Effector memory CD8-positive, alpha-beta T cell (primary cell): ENCODE measurements at regions not wholly inside any gene's neighbourhood (a gene's known extent, or its start where the extent isn't known, plus 50 kb on each side); places are given as distances from the start of the nearest gene placed in this dataset.
A peak's percentile ranks its signal among the peaks of the same experiment; 100 is the strongest.

Experiments
- ATAC-seq: fragments of 150-1000 bp; cut with Tn5 transposase; replicated peaks from 2 replicates; pipeline ENCODE4 v1.10.0; 2021; ENCODE audit warnings: mild to moderate bottlenecking, moderate library complexity
- DNase-seq, 3 experiments: peaks; one replicate each; pipeline ENCODE4 v3.0.0; 2021
- H3K27ac Mint-ChIP-seq, 2 donors: one replicate each; pipeline ENCODE4 v1.8.0; 2022; ENCODE audit warnings: mild to moderate bottlenecking in 2 of 2, mixed read lengths in 2 of 2, moderate library complexity in 2 of 2
- H3K27me3 Mint-ChIP-seq, 2 donors: one replicate each; pipeline ENCODE4 v1.8.0; 2022; ENCODE audit warnings: mixed read lengths in 2 of 2
- H3K36me3 Mint-ChIP-seq: one replicate; pipeline ENCODE4 v1.8.0; 2022; ENCODE audit warnings: mild to moderate bottlenecking, moderate library complexity, mixed read lengths; ENCODE audit not compliant: insufficient read depth
- H3K4me1 Mint-ChIP-seq, 2 donors: one replicate each; pipeline ENCODE4 v1.8.0; 2022; ENCODE audit warnings: low read depth in 2 of 2, mixed read lengths in 2 of 2
- H3K4me3 Mint-ChIP-seq, 2 donors: one replicate each; pipeline ENCODE4 v1.8.0; 2022; ENCODE audit warnings: mild to moderate bottlenecking in 2 of 2, mixed read lengths in 2 of 2, moderate library complexity in 2 of 2
- H3K9me3 Mint-ChIP-seq, 2 donors: one replicate each; pipeline ENCODE4 v1.8.0; 2022; ENCODE audit warnings: mixed read lengths in 2 of 2

DNA sequence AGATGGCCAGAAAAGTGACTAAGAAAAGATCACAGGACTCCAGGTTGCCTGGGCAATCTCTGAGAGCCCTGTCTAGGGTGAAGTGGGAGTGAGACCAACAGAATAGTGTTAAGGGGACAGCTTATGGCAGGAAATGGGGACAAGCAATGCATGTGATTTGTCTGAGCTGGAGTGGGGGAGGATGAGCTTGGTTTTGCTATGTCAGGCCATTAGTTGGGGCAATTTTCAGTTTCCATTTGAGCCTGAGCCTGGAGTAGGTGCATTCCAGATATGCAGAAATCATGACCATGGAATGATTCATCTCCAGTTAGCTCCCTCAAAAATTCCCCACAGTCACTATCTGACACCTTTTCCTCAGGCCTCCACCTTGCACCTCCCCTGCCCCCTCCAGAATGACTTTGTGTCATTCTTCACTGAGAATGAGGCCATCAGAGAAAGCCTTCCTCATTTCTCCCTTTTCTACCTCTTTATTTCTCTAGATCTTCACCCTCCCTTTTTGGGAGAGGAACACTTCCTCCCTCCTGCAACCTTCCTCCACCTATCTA lies 150.9 kb upstream of the PLEKHG7 start:
- H3K4me1 Mint-ChIP-seq: peaks cover 15 to 29% of the 10 kb centered on the region in 2 donors

DNA sequence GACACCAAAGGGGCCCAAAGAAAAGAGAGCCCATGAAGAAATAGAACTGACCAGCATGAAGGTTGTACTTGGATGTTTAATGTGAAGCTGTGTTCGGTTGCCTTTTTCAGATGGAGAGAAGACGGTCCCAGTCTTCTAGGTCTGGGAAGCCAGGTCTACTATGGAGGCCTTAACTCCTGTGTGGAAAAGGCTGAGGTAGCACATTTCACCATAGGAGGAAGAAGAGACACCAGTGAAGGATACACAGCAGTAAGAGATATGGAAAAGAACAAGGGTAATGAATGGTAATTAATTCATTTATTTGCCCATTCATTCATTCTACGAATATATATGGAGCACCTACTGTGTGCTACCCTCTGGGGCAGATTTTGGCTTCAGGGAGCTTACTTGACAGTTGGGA lies 151.6 kb upstream of the PLEKHG7 start:
- H3K9me3 Mint-ChIP-seq: peaks cover 0 to 2% of the 10 kb centered on the region in 2 donors
- H3K27me3 Mint-ChIP-seq: no peaks in the 10 kb centered on the region
- no peak for DNase-seq
- H3K36me3 Mint-ChIP-seq: no peaks in the 10 kb centered on the region
- ATAC-seq: no peak
- H3K4me1 Mint-ChIP-seq: peaks cover 10 to 22% of the 10 kb centered on the region in 2 donors
- no peak overlapping the region for H3K4me3 Mint-ChIP-seq
- H3K27ac Mint-ChIP-seq: no peak overlapping the region

More for the DNA sequence above, 150.9 kb upstream of the PLEKHG7 start:
- ATAC-seq: peak; percentile 30
- peaks cover 0 to 2% of the 10 kb centered on the region in 2 donors for H3K9me3 Mint-ChIP-seq
- H3K4me3 Mint-ChIP-seq: no peak overlapping the region
- H3K27ac Mint-ChIP-seq: no peak overlapping the region
- no peaks in the 10 kb centered on the region for H3K36me3 Mint-ChIP-seq
- DNase-seq: no peak
- no peaks in the 10 kb centered on the region for H3K27me3 Mint-ChIP-seq

GRCh38 chr12:92550661-92551060 lies 152.1 kb upstream of the PLEKHG7 start:
- ATAC-seq (no peak), DNase-seq (no peak)
- Mint-ChIP-seq H3K9me3 (peaks cover 0 to 2% of the 10 kb centered on the region in 2 donors), H3K4me3 (no peak overlapping the region), H3K27me3 (no peaks in the 10 kb centered on the region), H3K27ac (no peak overlapping the region), H3K4me1 (peaks cover 8 to 17% of the 10 kb centered on the region in 2 donors), H3K36me3 (no peaks in the 10 kb centered on the region)

DNA sequence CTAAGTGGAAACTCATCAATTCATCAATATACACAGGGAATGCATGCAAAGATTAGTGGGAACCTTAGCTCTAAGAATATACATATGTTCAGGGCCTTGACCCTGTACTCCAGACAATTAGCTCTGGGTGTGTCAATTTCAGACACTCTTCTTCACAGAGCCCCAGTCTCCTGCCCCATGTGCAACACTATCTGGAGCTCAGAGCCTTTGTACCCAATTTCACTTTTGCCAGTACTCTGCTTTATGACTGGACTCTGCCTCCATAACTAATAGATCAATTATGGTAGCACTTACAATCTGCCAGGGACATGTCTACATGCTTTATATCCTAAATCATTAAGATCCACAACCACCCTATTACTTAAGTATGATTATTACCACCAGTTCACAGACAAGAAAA lies 152.5 kb upstream of the PLEKHG7 start:
- H3K27me3 Mint-ChIP-seq: no peaks in the 10 kb centered on the region
- DNase-seq: no peak
- no peak for ATAC-seq
- no peak overlapping the region for H3K4me3 Mint-ChIP-seq
- peaks cover 0 to 2% of the 10 kb centered on the region in 2 donors for H3K9me3 Mint-ChIP-seq
- no peaks in the 10 kb centered on the region for H3K36me3 Mint-ChIP-seq
- peaks cover 5 to 14% of the 10 kb centered on the region in 2 donors for H3K4me1 Mint-ChIP-seq
- H3K27ac Mint-ChIP-seq: no peak overlapping the region

- Mint-ChIP-seq H3K27me3 (no peaks in the 10 kb centered on the region), H3K9me3 (peaks cover 0 to 2% of the 10 kb centered on the region in 2 donors), H3K27ac (no peak overlapping the region), H3K4me1 (peaks cover 2 to 9% of the 10 kb centered on the region in 2 donors), H3K4me3 (no peak overlapping the region), H3K36me3 (no peaks in the 10 kb centered on the region)
- ATAC-seq: no peak
- DNase-seq: no peak
Measured at GRCh38 chr12:92549516-92549915, 153.3 kb upstream of the PLEKHG7 start.

DNA sequence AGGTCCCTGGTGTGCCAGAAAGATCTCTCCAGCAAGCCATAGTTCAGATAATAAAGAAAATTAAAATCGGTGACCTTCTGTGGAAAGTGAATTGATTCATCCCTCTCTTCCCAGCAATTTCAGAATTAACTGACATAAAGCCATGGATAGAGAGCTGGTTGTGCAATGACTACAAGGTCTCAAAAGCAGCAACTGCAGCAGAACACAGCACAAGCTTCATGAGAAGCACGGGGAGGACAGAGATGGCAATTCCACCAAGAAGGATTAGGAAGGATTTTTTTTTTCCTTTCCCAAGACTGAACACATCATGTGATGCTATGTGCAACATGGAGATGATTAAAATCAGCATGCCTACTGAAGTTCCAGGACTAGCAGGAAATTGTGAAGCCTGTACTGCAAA lies 154.9 kb upstream of the PLEKHG7 start:
- ATAC-seq: no peak
- no peaks in the 10 kb centered on the region for H3K36me3 Mint-ChIP-seq
- H3K27ac Mint-ChIP-seq: no peak overlapping the region
- H3K4me1 Mint-ChIP-seq: peaks cover 5 to 17% of the 10 kb centered on the region in 2 donors
- no peak overlapping the region for H3K4me3 Mint-ChIP-seq
- H3K9me3 Mint-ChIP-seq: peaks cover 0 to 2% of the 10 kb centered on the region in 2 donors
- H3K27me3 Mint-ChIP-seq: no peaks in the 10 kb centered on the region
- no peak for DNase-seq

DNA sequence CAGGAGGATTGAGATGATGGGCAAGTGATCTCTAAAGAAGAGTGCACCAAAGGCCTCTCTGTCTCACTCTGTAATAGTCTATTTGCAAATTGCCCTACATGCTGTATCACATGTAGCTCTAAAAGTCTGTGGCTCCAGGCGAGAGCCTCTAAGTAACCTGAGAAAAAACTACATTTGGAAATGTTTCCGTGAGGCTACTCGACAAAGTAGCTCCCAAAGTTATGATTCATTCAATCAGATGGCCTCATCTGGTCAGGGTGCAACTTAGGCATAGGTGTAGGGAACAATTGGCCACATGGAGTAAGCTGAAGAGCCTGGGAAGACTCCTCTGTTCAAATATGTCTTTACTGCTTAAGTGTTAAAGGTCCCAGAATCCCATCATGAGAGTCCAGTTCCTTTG lies 155.4 kb upstream of the PLEKHG7 start:
- Mint-ChIP-seq H3K27ac (no peak overlapping the region), H3K36me3 (no peaks in the 10 kb centered on the region), H3K4me3 (no peak overlapping the region), H3K27me3 (no peaks in the 10 kb centered on the region), H3K4me1 (peaks cover 6 to 18% of the 10 kb centered on the region in 2 donors), H3K9me3 (peaks cover 0 to 2% of the 10 kb centered on the region in 2 donors)
- ATAC-seq: no peak
- no peak for DNase-seq

DNA sequence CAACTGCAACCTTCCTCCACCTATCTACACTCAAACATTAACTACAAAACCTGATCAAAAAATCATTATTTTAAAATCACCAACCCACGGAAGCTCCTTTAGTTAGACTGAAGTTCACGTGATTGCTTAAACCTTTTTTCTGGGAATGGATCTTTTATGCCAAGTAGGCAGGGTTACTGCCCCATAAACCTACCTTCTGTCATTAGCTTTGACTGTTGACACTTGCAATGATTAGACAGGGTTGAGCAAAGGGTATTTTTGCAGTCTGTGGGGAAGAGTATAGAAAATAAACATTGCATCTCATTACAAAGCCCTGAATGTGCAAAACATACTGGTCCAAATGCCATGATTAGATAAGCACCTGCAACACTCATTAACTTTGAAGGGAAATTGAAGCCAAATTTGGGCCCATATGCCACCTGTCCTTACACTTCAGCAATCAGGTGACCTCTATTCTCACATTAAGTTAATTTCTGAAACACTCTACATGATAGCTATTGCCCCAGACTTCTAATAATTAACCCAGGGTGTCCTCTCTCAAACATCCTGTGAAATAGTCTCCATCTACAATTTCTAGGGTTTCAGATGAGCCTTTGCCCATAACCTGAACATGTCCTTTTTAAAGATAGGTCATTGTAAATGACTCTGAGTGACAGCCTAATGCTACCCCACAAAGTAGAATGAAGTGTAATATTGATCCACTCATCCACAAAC lies 156.0 kb upstream of the PLEKHG7 start:
- no peak for ATAC-seq
- H3K4me3 Mint-ChIP-seq: no peak overlapping the region

DNA sequence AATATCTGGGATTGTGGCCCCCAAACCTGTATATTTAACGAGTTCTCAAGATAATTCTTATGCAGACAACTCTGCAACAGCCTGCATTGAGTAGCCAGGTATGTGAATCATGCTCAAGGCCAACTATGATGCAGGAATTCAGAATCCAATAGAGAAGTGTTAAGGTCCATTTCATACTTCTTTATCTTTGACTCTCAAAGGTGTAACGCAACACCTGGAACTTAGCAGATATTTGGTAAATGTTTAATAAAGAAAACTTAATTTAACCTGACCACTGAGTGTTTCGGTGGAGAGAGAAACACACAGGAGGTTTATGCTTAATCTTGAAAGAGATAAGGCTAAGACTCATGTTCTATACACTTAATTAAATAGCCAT lies 156.5 kb upstream of the PLEKHG7 start:
- H3K4me1 Mint-ChIP-seq: peaks cover 13 to 28% of the 10 kb centered on the region in 2 donors
- DNase-seq (no peak), ATAC-seq (no peak)
- H3K27ac Mint-ChIP-seq: no peak overlapping the region
- H3K36me3 Mint-ChIP-seq: no peaks in the 10 kb centered on the region
- H3K27me3 Mint-ChIP-seq: no peaks in the 10 kb centered on the region
- H3K9me3 Mint-ChIP-seq: peaks cover 0 to 2% of the 10 kb centered on the region in 2 donors
- no peak overlapping the region for H3K4me3 Mint-ChIP-seq

More for the DNA sequence above, 156.0 kb upstream of the PLEKHG7 start:
- Mint-ChIP-seq H3K9me3 (peaks cover 0 to 2% of the 10 kb centered on the region in 2 donors), H3K36me3 (no peaks in the 10 kb centered on the region), H3K27me3 (no peaks in the 10 kb centered on the region), H3K4me1 (peaks cover 10 to 23% of the 10 kb centered on the region in 2 donors), H3K27ac (peak overlapping the region in 1 of 2 donors; percentile 8)
- DNase-seq: no peak

- no peak overlapping the region for H3K27ac Mint-ChIP-seq
- H3K27me3 Mint-ChIP-seq: no peaks in the 10 kb centered on the region
- H3K9me3 Mint-ChIP-seq: peaks cover 0 to 2% of the 10 kb centered on the region in 2 donors
- H3K4me3 Mint-ChIP-seq: no peak overlapping the region
- ATAC-seq (no peak), DNase-seq (no peak)
- no peaks in the 10 kb centered on the region for H3K36me3 Mint-ChIP-seq
- peaks cover 31 to 47% of the 10 kb centered on the region in 2 donors for H3K4me1 Mint-ChIP-seq
Measured at GRCh38 chr12:92544322-92544721, 158.5 kb upstream of the PLEKHG7 start.

DNA sequence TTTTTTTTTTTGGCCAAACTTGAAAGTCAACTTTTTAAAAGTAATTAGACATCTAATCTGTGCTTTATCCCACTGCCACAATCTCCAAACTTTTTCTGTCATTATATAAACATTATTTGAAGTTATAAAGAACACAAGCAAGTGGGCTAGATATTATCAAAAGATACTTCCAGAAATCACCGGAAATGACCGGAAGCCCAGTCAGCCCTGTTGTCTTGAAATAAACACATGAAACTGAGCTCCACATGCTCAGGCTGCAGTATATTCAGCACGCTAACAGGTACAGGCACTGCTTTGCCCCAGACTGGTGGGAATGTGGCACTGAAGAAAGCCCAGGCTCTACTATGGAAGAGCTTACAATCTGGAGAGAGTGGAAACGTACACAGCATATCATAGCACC lies 158.9 kb upstream of the PLEKHG7 start:
- Mint-ChIP-seq H3K27ac (no peak overlapping the region), H3K4me3 (no peak overlapping the region), H3K36me3 (no peaks in the 10 kb centered on the region), H3K4me1 (peaks cover 36 to 52% of the 10 kb centered on the region in 2 donors), H3K9me3 (peaks cover 0 to 3% of the 10 kb centered on the region in 2 donors), H3K27me3 (no peaks in the 10 kb centered on the region)
- ATAC-seq (no peak), DNase-seq (no peak)

GRCh38 chr12:92543359-92543758 lies 159.4 kb upstream of the PLEKHG7 start:
- H3K36me3 Mint-ChIP-seq: no peaks in the 10 kb centered on the region
- peaks cover 0 to 2% of the 10 kb centered on the region in 2 donors for H3K9me3 Mint-ChIP-seq
- peaks cover 38 to 56% of the 10 kb centered on the region in 2 donors for H3K4me1 Mint-ChIP-seq
- no peak for ATAC-seq
- no peak overlapping the region for H3K4me3 Mint-ChIP-seq
- H3K27ac Mint-ChIP-seq: peak overlapping the region; percentile 17 to 56
- H3K27me3 Mint-ChIP-seq: no peaks in the 10 kb centered on the region
- DNase-seq: no peak

DNA sequence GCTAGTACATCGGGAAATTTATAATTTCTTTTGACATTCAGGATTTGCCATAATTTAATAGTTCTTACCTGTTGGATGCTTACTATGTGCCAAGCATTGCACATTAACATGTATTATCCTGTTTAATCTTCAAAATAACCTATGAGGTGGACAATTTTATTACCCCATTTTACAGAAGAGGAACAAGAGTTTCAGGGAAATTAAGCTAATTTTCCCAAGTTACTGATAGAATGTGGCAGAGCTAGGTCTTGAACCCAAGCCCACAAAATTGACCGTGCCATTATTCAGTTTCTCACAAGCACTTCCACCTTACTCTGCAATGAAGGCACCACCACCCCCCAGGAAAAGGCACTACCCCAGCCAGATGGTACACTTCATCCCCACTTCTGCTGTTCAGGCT lies 161.1 kb upstream of the PLEKHG7 start:
- DNase-seq: no peak
- H3K4me3 Mint-ChIP-seq: no peak overlapping the region
- peaks cover 43 to 62% of the 10 kb centered on the region in 2 donors for H3K4me1 Mint-ChIP-seq

DNA sequence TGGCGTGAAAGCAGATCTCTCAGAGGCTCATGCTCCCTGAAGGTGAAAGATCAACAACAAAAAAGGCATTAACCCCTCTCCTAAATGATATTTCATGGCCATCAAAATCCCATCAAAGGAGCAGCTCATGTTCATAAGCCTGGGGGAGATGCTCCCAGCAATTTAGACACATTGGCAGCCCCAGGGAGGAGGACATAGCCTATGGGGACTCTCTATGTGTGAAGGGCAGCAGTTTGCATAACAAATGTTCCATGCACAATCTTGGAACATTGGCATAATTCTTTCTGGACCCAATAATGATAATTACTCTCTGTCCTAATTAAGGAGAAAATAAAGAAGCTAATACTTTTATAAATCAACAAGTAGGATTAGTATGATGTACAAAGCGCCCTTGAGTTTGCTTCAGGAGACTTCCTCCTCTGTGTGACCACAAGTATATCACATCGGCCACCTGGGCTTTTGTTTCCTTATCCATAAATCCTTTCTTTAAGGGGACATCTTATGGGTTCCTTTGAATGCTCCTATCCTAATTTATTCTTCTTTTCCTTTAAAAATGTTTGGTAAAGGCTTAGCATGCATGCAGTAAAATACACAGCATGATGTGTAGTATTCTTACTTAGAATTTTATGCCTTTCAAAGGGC lies 161.9 kb upstream of the PLEKHG7 start:
- peak overlapping the region; percentile 64 for H3K4me3 Mint-ChIP-seq
- no peak for ATAC-seq
- no peaks in the 10 kb centered on the region for H3K36me3 Mint-ChIP-seq
- peaks cover 47 to 67% of the 10 kb centered on the region in 2 donors for H3K4me1 Mint-ChIP-seq
- peaks cover 0 to 2% of the 10 kb centered on the region in 2 donors for H3K9me3 Mint-ChIP-seq
- no peak for DNase-seq
- no peaks in the 10 kb centered on the region for H3K27me3 Mint-ChIP-seq
- peak overlapping the region; percentile 97 to 98 for H3K27ac Mint-ChIP-seq

More for the DNA sequence above, 161.1 kb upstream of the PLEKHG7 start:
- no peaks in the 10 kb centered on the region for H3K27me3 Mint-ChIP-seq
- no peaks in the 10 kb centered on the region for H3K36me3 Mint-ChIP-seq
- ATAC-seq: no peak
- peak overlapping the region; percentile 97 to 98 for H3K27ac Mint-ChIP-seq
- H3K9me3 Mint-ChIP-seq: peaks cover 0 to 2% of the 10 kb centered on the region in 2 donors
